ENCODE measurements at regions not wholly inside any gene's neighbourhood (a gene's known extent, or its start where the extent isn't known, plus 50 kb on each side); places are given as distances from the start of the nearest gene placed in this dataset.

GRCh38 chr14:105838591-105839424 lies 312.4 kb downstream of the TMEM121 start:
- no peaks in the 10 kb centered on the region for H3K79me2 ChIP-seq (ENCODE audit: control insufficient read depth, insufficient read depth, low read length)
- no peaks in the 10 kb centered on the region for H3K27me3 ChIP-seq (ENCODE audit: control insufficient read depth in 2 of 2, insufficient read depth in 2 of 2, low read length in 2 of 2)
- no peaks in the 10 kb centered on the region for H3K9me1 ChIP-seq (replicated peaks; ENCODE audit: control insufficient read depth, extremely low read depth, insufficient read depth, low read length)
- DNase-seq (ENCODE audit: low read depth, low spot score) (no peak), FAIRE-seq (no peak)
- no peak overlapping the region for H3K27ac ChIP-seq (ENCODE audit: insufficient read depth, low read depth, low read length)
- POLR2A ChIA-PET = no interaction called here
- no peak overlapping the region for H3K4me2 ChIP-seq (ENCODE audit: insufficient read depth, low read length)
- CTCF ChIA-PET = no interaction called here
- no peaks in the 10 kb centered on the region for H3K4me1 ChIP-seq (ENCODE audit: control insufficient read depth, extremely low read depth, insufficient read depth, low read length)
- dilution Hi-C loops (cut with MboI; ENCODE audit: extremely low pct_ligation_motif_present, low sequenced_read_pairs) (no loop called here), intact Hi-C loops (cut with micrococcal nuclease) (no loop called here)
- TF ChIP-seq MYC (IDR thresholded peaks at IDR 0.05; ENCODE audit: low read depth, low read length) (no peak), JUN (IDR thresholded peaks at IDR 0.05; ENCODE audit: borderline replicate concordance, insufficient read depth, insufficient read length, low read depth) (no peak), CTCF (IDR thresholded peaks at IDR 0.05; ENCODE audit: extremely low read depth in 1 of 2, insufficient read depth in 1 of 2, low read depth in 1 of 2, low read length in 2 of 2) (no peak), POLR2AphosphoS5 (IDR thresholded peaks at IDR 0.05; ENCODE audit: insufficient read depth, low read depth, low read length) (no peak)
- no peak overlapping the region for H2AFZ ChIP-seq (ENCODE audit: low read depth, low read length)
- H3K4me3 ChIP-seq (replicated peaks in 1 of 3; ENCODE audit: insufficient read depth in 1 of 3, low read depth in 1 of 3, low read length in 3 of 3) = no peak overlapping the region
- no peaks in the 10 kb centered on the region for H3K36me3 ChIP-seq (ENCODE audit: control insufficient read depth in 2 of 2, extremely low read depth in 1 of 2, insufficient read depth in 2 of 2, low read length in 2 of 2)
- peaks cover 11% of the 10 kb centered on the region for H3K9me3 ChIP-seq (replicated peaks; ENCODE audit: control insufficient read depth, insufficient read depth, low read length)
- BruUV-seq (replicated peaks) = no TSS peak
- no peaks in the 10 kb centered on the region for H4K20me1 ChIP-seq (replicated peaks; ENCODE audit: control insufficient read depth, extremely low read depth, insufficient read depth, low read length)
- H3K9ac ChIP-seq (replicated peaks; ENCODE audit: extremely low read depth, insufficient read depth, low read length) = no peak overlapping the region

All from endothelial cell of umbilical vein (primary cell).